GM21423 (cell line): ENCODE measurements at regions not wholly inside any gene's neighbourhood (a gene's known extent, or its start where the extent isn't known, plus 50 kb on each side); places are given as distances from the start of the nearest gene placed in this dataset.
A peak's percentile ranks its signal among the peaks of the same experiment; 100 is the strongest.
"Not testable (repeated sequence)": the region's sequence is repeated elsewhere in the genome, so short reads cannot be mapped to it uniquely, and the experiment has no call there.

Experiments
- ATAC-seq: cut with Tn5 transposase; IDR thresholded peaks from one replicate; pipeline ENCODE4 v1.9.1; 2021; ENCODE audit warnings: mild to moderate bottlenecking, moderate library complexity; ENCODE audit not compliant: unreplicated experiment

GRCh38 chr14:37974421-37974820 lies 233.3 kb upstream of the SSTR1 start:
- no peak for ATAC-seq

GRCh38 chr14:37977481-37977880 lies 230.2 kb upstream of the SSTR1 start:
- no peak for ATAC-seq

GRCh38 chr14:37985826-37986470 lies 221.8 kb upstream of the SSTR1 start:
- peak; percentile 55 for ATAC-seq

- ATAC-seq = no peak
Observed at GRCh38 chr14:37988472-37988871, 219.2 kb upstream of the SSTR1 start.

GRCh38 chr14:37991027-37991426 lies 216.7 kb upstream of the SSTR1 start:
- ATAC-seq = no peak

GRCh38 chr14:37992499-37992898 lies 215.2 kb upstream of the SSTR1 start:
- no peak for ATAC-seq

GRCh38 chr14:37994846-37995372 lies 212.8 kb upstream of the SSTR1 start:
- no peak for ATAC-seq

GRCh38 chr14:37997017-37997416 lies 210.7 kb upstream of the SSTR1 start:
- no peak for ATAC-seq

- no peak for ATAC-seq
Observed at GRCh38 chr14:38000340-38000739, 207.4 kb upstream of the SSTR1 start.

- no peak for ATAC-seq
Observed at GRCh38 chr14:38001501-38001900, 206.2 kb upstream of the SSTR1 start.

GRCh38 chr14:38003746-38004609 lies 203.7 kb upstream of the SSTR1 start:
- no peak for ATAC-seq

- no peak for ATAC-seq
Observed at GRCh38 chr14:38004610-38004879, 203.2 kb upstream of the SSTR1 start.

GRCh38 chr14:38011156-38011555 lies 196.5 kb upstream of the SSTR1 start:
- ATAC-seq = not testable (repeated sequence)

- ATAC-seq = no peak
Observed at GRCh38 chr14:38012056-38012455, 195.6 kb upstream of the SSTR1 start.

- ATAC-seq = no peak
Observed at GRCh38 chr14:38016497-38016896, 191.2 kb upstream of the SSTR1 start.

GRCh38 chr14:38021861-38022260 lies 185.8 kb upstream of the SSTR1 start:
- no peak for ATAC-seq

- no peak for ATAC-seq
Observed at GRCh38 chr14:38022775-38023174, 184.9 kb upstream of the SSTR1 start.

- no peak for ATAC-seq
Observed at GRCh38 chr14:38038171-38038570, 169.5 kb upstream of the SSTR1 start.

- ATAC-seq = no peak
Observed at GRCh38 chr14:38038986-38039385, 168.7 kb upstream of the SSTR1 start.

- no peak for ATAC-seq
Observed at GRCh38 chr14:38039496-38039895, 168.2 kb upstream of the SSTR1 start.

- no peak for ATAC-seq
Observed at GRCh38 chr14:38040411-38040810, 167.3 kb upstream of the SSTR1 start.

GRCh38 chr14:38042322-38042721 lies 165.4 kb upstream of the SSTR1 start:
- no peak for ATAC-seq
